ENCODE measurements at regions not wholly inside any gene's neighbourhood (a gene's known extent, or its start where the extent isn't known, plus 50 kb on each side); places are given as distances from the start of the nearest gene placed in this dataset.

DNA sequence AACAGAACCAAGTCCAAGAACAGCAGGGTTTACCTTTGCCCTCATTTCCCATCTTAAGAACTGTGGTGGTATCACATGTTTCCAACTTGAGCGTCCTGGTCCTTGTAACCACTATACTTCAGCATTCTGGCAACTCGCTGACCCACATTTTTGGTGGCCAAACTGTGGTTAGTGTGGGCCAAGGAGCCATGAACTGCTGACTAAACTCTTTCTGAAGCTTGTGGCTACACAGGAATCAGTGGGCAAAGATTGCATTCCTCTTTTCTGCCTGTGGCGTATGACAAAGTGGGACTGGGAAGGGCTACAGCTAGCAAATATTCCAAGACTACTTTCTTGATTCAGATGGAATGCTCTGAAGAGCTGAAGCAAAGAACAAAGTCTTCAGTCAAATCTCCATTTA, 106.3 kb upstream of the MID1 start:
- H3K27me3 Mint-ChIP-seq = no peaks in the 10 kb centered on the region
- H3K4me3 Mint-ChIP-seq = no peak overlapping the region
- H3K4me1 Mint-ChIP-seq = no peaks in the 10 kb centered on the region
- DNase-seq (no peak), ATAC-seq (no peak)
- H3K27ac Mint-ChIP-seq = no peak overlapping the region
- no peaks in the 10 kb centered on the region for H3K9me3 Mint-ChIP-seq

DNA sequence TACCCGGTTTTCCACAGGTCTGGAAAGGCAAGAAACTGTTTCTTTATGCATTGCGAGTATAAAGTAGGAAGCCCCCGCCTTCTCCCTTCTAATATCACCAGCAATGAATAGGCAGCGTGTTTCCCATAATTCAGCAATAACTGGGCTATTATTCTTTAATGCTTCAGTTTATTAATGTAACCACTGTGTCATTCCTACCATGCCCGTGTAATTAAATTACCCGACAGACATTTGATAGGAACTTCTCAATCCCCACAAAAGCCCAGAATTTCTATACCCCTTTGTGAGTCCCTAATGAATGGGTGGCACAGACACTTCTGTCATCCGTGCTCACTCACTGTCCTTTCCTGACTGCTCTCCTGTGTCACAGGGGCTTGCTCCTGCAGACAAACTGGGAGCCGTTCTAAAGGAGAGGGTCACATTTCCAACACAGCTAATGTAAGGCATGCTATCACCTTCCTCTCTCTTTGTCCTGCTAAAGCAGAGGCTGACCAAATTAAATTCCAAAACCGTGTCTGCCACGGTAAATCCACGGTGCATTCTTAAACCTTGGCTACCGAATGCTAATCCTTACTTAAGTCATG, 108.5 kb upstream of the MID1 start:
- H3K9me3 Mint-ChIP-seq = no peaks in the 10 kb centered on the region
- no peak for ATAC-seq
- H3K4me1 Mint-ChIP-seq = no peaks in the 10 kb centered on the region
- no peak overlapping the region for H3K4me3 Mint-ChIP-seq
- no peaks in the 10 kb centered on the region for H3K27me3 Mint-ChIP-seq
- no peak for DNase-seq
- no peak overlapping the region for H3K27ac Mint-ChIP-seq

DNA sequence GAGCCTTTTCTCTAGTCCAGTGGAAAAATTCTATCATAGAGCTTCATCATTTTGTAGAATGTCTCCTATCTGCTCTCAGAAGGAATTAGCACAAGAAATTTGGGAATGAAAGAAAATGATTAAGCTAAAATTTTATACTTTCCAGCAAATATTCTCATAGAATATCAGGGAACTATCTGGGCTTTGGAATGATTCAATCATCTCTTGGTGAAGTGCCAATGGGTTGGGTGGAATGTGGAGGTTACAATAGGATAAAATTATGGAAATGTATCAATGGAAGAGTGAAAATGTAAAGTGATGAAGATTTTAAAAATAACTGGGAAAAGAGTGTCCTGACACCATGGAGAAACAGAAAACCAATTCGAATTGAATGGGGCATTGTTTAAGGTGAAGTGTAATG, 119.0 kb upstream of the MID1 start:
- Mint-ChIP-seq H3K4me3 (no peak overlapping the region), H3K27me3 (no peaks in the 10 kb centered on the region), H3K27ac (no peak overlapping the region), H3K9me3 (no peaks in the 10 kb centered on the region), H3K4me1 (no peaks in the 10 kb centered on the region)
- DNase-seq (no peak), ATAC-seq (no peak)

DNA sequence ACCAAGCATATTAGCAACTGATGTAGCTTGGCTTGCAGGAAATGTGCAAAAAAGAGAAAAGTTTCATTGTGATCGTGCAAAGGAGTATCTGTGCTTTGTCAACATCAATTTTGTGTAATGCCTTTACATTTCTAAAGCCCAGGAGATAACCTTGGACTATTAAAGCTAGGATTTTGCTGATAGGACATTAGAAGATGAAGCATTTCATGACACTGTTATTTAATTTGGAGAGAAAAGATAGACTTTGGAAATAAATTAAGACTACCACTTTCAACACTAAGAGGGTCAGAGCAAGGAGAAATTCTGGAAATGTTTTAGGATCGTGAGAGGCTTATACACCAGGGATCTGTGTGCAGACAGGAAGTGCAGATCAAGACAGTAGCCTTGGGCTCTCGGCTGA, 120.6 kb upstream of the MID1 start:
- Mint-ChIP-seq H3K4me3 (no peak overlapping the region), H3K4me1 (no peaks in the 10 kb centered on the region), H3K9me3 (no peaks in the 10 kb centered on the region), H3K27ac (no peak overlapping the region), H3K27me3 (no peaks in the 10 kb centered on the region)
- no peak for ATAC-seq
- DNase-seq = no peak

DNA sequence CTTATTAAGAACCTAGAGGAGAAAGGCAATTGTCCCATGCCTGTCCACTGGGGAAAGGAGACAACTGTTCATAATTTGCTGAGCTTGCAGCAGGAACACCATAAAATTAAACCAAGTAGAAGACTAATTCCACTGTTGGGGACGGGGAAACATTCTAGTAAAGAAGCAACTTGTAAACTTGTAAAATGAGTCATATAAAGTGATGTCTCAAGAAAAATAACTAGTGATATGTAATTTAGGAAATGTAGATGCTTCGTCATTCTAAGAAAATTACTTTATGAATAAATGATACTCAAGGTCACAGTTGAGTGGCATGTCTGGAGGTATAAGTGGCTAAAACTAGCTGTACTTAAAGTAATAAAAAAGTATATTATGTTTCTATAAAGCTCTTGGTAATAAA, 121.2 kb upstream of the MID1 start:
- Mint-ChIP-seq H3K4me3 (no peak overlapping the region), H3K27me3 (no peaks in the 10 kb centered on the region), H3K9me3 (no peaks in the 10 kb centered on the region), H3K4me1 (no peaks in the 10 kb centered on the region), H3K27ac (no peak overlapping the region)
- DNase-seq (no peak), ATAC-seq (no peak)

DNA sequence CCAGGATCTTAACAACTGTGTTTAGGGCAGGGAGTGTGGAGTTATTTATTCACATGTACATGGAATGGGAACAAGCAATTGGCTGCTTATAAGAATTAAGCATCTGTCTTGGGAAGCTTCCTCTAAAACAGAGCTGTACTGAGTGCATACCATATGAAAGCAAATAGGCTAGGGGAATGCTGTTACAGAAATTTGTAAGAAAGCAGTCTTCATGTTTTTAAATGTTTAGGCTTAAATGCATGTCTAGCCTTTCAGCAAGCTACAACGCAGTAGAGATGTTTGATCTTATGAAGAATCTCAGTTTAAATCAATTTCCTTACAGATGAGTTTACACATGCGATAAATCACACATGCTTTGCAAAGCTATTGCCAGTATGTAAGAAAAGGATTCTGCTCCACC, 123.1 kb upstream of the MID1 start:
- ATAC-seq (no peak), DNase-seq (no peak)
- Mint-ChIP-seq H3K9me3 (no peaks in the 10 kb centered on the region), H3K27ac (no peak overlapping the region), H3K27me3 (no peaks in the 10 kb centered on the region), H3K4me1 (no peaks in the 10 kb centered on the region), H3K4me3 (no peak overlapping the region)

DNA sequence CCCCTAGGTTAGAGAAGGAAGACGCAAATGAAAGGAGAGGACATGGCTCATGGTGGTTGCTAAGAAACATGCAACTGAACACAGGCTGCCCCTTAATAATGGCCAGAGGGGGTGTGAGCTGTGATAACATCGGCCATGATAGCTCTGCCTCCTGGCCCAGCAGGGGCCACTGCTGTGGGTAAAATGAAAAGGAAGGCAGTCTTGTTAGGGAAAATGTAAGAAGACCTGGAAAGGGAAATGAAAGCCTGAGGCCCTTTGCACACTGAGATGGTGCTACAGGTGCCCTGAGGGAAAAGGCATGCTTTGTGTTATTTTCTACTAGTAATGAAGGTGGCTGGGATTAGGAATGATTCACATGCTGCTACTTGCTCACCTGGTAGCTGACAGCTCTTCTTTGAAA, 123.6 kb upstream of the MID1 start:
- no peaks in the 10 kb centered on the region for H3K4me1 Mint-ChIP-seq
- H3K9me3 Mint-ChIP-seq = no peaks in the 10 kb centered on the region
- H3K27ac Mint-ChIP-seq = no peak overlapping the region
- no peak overlapping the region for H3K4me3 Mint-ChIP-seq
- ATAC-seq (no peak), DNase-seq (no peak)
- no peaks in the 10 kb centered on the region for H3K27me3 Mint-ChIP-seq

DNA sequence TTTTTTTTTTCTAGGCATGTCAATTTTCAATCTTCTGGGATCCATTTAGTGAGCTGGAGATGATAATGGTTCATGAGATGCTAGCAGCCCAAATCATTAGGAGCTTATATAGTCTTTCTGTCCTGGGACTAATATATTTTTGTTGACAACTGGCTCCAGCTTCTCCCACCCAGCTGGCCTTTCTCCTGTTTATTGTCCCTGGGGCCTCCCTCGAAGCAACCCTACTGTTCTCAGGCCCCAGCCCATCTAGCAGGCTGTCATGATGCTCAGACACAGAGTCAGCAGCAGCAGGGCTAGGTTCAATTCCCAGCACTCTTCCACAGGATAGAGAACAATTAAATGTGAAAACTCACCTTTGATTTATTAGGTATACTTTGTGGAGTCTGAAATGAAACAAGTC, 127.6 kb upstream of the MID1 start:
- no peaks in the 10 kb centered on the region for H3K9me3 Mint-ChIP-seq
- ATAC-seq = no peak
- no peaks in the 10 kb centered on the region for H3K4me1 Mint-ChIP-seq
- no peaks in the 10 kb centered on the region for H3K27me3 Mint-ChIP-seq
- DNase-seq = no peak
- no peak overlapping the region for H3K4me3 Mint-ChIP-seq
- H3K27ac Mint-ChIP-seq = no peak overlapping the region

DNA sequence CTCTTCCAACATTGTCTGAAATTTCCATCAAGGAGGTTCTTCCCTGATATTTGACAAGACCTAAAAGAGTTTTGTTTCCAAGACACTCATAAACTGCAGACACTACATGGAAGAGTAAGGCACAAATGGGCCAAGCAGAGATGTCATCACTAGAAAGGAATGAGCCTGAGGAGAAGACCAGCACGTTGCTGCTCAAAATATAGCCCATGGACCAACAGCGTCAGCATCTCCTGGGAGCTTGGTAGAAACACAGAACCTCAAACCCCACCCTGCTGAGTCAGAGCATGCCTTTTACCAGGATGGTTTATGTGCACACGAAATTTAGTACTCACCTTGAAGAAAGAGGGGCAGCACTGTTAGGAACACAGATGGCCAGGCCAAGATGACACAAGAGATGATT, 128.7 kb upstream of the MID1 start:
- DNase-seq (no peak), ATAC-seq (no peak)
- no peaks in the 10 kb centered on the region for H3K9me3 Mint-ChIP-seq
- no peaks in the 10 kb centered on the region for H3K4me1 Mint-ChIP-seq
- H3K4me3 Mint-ChIP-seq = no peak overlapping the region
- no peak overlapping the region for H3K27ac Mint-ChIP-seq
- no peaks in the 10 kb centered on the region for H3K27me3 Mint-ChIP-seq

DNA sequence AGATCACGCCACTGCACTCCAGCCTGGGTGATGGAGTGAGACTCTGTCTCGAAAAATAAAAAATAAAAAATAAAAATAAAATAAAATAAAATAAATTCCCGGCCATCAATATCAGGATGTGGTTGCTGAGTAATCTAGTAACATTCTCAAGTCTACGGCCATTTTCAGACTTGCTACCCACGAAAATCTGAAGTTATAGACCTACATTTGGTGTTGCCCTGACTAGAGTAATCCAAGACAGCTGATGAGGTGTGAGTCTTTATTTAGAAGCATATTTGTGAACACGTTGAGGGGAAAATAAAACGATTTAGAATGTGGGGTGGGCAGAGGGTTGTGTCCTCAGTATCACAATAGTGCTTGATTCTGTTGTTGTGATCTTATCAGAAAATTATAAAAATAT, 130.2 kb upstream of the MID1 start:
- Mint-ChIP-seq H3K27me3 (no peaks in the 10 kb centered on the region), H3K27ac (no peak overlapping the region), H3K4me3 (no peak overlapping the region), H3K4me1 (no peaks in the 10 kb centered on the region), H3K9me3 (no peaks in the 10 kb centered on the region)
- DNase-seq (no peak), ATAC-seq (no peak)

DNA sequence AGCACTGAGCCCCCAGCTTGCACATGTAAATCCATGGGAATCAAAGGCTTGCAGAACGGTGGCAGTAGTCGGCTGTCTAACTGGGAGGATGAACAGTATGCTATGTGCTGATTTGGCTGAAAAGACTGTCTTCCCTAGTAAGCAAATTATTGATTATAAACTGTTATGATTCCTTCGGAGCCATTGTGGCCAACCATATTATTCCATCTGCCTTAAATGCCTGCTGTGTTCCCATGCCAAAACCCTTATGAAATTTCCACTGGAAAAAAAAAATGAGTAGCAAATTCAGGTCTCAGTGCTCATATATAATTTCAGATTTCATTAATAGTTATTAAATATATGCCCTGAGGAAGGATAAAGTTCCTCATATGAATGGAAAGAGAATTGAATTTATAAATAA, 132.7 kb upstream of the MID1 start:
- no peak overlapping the region for H3K27ac Mint-ChIP-seq

DNA sequence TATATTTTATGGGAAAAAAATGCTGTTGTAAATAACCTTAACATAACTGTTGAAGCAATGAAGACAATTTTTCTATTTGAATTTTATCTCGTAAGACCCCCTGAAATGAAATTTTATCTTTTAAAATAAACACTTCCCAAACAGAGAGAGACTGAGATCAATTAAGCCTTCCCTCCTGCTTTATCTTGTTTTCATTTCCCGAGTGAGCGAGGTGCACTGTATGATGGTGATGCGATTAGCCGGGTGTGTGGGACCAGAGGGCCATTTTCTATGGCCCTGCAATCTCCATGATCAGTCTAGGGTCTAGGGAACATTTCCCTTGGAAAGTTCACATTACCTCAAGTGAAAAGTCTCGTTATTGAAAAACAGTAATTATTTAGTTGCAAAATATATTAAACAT, 134.1 kb upstream of the MID1 start:
- ATAC-seq (no peak), DNase-seq (no peak)
- no peaks in the 10 kb centered on the region for H3K9me3 Mint-ChIP-seq
- H3K4me1 Mint-ChIP-seq = no peaks in the 10 kb centered on the region
- no peaks in the 10 kb centered on the region for H3K27me3 Mint-ChIP-seq
- no peak overlapping the region for H3K4me3 Mint-ChIP-seq
- H3K27ac Mint-ChIP-seq = no peak overlapping the region

More for the DNA sequence above, 132.7 kb upstream of the MID1 start:
- Mint-ChIP-seq H3K27me3 (no peaks in the 10 kb centered on the region), H3K9me3 (no peaks in the 10 kb centered on the region), H3K4me1 (no peaks in the 10 kb centered on the region), H3K4me3 (no peak overlapping the region)
- ATAC-seq (no peak), DNase-seq (no peak)

DNA sequence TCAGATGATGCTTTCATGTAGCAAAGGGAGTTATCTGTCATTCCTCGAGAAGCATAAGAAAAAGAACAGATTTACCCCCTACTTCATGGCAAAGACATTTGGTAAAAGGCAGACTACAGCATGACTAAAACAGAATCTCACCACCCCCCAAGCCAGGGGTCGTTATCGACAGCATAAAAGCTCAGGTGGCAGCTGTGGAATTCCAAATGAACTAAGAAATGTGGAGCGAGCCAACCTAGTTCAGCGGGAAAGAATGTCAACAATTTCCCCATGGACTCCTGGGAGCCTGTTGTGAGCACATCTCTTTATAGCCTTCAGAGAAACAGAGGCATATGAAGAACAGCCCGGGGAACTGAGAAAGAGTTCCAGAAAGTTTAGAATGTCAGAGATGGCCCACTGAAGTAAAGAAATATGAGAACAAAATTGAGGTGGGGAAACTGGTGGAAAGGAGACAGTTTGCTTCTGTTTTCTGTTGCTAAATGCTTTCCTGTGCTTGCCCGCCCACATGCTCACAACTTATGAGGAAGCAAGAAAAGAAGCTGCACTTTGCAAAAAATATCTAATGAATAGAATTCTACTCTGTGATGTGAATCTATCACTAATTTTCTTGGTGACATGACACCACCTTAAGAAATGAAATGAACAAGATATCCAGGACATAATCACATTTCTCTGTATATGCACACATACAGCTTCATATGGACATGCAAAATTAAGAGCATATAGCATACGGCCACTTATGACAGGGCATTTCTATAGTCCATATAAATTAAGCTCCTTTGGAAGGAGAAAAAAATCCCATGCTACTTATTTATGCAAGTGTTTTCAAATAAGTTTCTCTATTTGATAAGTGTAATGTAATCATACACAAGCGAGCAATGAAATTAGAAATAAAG, 135.3 kb upstream of the MID1 start:
- ATAC-seq (no peak), DNase-seq (no peak)
- Mint-ChIP-seq H3K9me3 (no peaks in the 10 kb centered on the region), H3K4me3 (no peak overlapping the region), H3K27me3 (no peaks in the 10 kb centered on the region), H3K4me1 (no peaks in the 10 kb centered on the region), H3K27ac (no peak overlapping the region)

DNA sequence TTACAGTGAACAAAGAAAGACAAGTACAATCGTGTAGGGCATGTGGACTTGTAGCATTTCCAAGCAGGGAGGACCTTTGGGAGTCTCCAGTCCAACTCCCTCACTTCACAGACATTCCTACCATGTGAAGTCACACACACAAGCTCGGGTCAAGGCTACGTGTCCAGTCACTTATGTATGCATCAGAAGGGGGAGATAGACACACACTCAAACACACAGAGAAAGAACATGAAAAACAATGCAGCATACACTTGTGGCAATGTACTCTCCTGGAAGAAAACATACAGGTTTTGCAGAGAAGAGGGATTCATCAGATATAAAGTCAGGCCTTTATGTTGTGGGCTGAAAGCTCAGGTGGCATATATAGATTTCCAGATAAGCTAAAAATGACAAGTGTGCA, 136.1 kb upstream of the MID1 start:
- Mint-ChIP-seq H3K4me3 (no peak overlapping the region), H3K9me3 (no peaks in the 10 kb centered on the region), H3K27me3 (no peaks in the 10 kb centered on the region), H3K4me1 (no peaks in the 10 kb centered on the region), H3K27ac (no peak overlapping the region)
- ATAC-seq = no peak
- DNase-seq = no peak

DNA sequence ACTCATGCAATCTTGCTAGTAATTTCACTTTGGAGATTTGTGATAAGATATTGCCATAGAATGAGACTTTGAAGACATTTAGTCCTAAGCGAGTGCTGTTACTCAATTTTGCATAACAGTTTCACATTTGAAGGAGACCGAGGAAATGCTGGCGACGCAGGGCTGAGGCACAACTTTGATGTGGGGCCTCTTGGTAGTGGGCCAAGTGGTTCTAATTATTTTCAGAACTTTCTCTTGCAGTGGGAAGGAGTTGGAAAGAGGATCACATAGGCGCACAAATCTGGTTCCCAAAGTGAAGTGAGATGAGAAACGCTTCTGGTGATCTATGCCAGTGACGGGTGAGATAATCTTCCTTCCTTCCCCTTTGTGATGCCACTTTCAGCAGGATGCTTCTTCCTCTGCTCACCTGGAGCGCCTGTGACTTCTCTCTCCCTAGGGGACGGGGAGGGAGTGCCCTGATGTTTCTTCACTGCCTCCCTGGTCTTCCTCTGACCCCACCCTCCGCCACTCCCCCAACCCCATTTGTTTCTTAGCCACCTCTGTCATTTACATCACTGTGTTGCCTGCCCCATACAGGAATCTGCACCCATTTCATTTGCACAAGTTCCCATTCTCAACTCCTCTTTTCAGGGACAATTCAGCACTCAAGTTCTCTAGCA, 138.9 kb upstream of the MID1 start:
- Mint-ChIP-seq H3K9me3 (no peaks in the 10 kb centered on the region), H3K4me1 (no peaks in the 10 kb centered on the region), H3K4me3 (no peak overlapping the region), H3K27me3 (no peaks in the 10 kb centered on the region), H3K27ac (no peak overlapping the region)
- DNase-seq (no peak), ATAC-seq (no peak)

DNA sequence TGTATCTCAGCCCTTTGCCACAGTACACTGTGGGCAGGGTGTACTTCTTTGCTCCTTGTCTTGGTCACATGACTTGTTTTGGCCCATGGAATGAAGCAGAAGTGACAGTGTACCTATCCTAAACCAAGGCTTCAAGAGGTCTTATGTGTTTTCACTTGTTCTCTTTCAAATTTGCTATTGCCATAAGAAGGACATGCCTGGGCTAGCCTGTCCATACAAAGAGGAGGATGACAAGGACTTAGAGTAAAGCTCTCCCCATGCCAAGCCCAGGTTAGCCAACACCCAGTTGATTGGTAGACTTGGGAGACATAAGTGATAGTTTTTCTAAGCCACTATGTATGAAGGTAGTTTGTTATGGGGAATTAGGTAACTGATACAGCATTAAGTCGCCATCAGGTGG, 141.1 kb upstream of the MID1 start:
- H3K27ac Mint-ChIP-seq = peak overlapping the region in 1 of 2 donors; percentile 89
- H3K27me3 Mint-ChIP-seq = no peaks in the 10 kb centered on the region
- no peak overlapping the region for H3K4me3 Mint-ChIP-seq
- ATAC-seq = no peak
- H3K9me3 Mint-ChIP-seq = no peaks in the 10 kb centered on the region
- no peaks in the 10 kb centered on the region for H3K4me1 Mint-ChIP-seq
- no peak for DNase-seq
